ENCODE measurements at regions not wholly inside any gene's neighbourhood (a gene's known extent, or its start where the extent isn't known, plus 50 kb on each side); places are given as distances from the start of the nearest gene placed in this dataset.

- TF ChIP-seq YY1 (IDR thresholded peaks at IDR 0.05; ENCODE audit: insufficient read depth, insufficient read length), result no peak
- no peak for TF ChIP-seq SUZ12 (IDR thresholded peaks at IDR 0.05; ENCODE audit: extremely low read depth, insufficient read depth, insufficient read length)
Observed at GRCh38 chr9:12956261-12956660, 181.4 kb downstream of the LURAP1L start.
